BJ (cell line): ENCODE measurements at regions not wholly inside any gene's neighbourhood (a gene's known extent, or its start where the extent isn't known, plus 50 kb on each side); places are given as distances from the start of the nearest gene placed in this dataset.

Source experiments
- CTCF ChIA-PET: fragments of 350-600 bp; formaldehyde crosslinking; extraction: SDS; loops from one replicate; lab custom pipeline; 2021; ENCODE audit warnings: antibody characterized with exemption, inconsistent platforms; lab: Yijun Ruan, JAX
- POLR2A ChIA-PET: fragments of 300-600 bp; sonication (Branson Sonifier 250); formaldehyde crosslinking; extraction: SDS; loops from one replicate; lab custom pipeline; 2021; ENCODE audit warnings: antibody characterized with exemption; lab: Charles Lee
- DNase-seq: peaks from one replicate; pipeline ENCODE4 v3.0.0-alpha.2; 2011; ENCODE audit warnings: low read depth
- H3K27me3 ChIP-seq: 2 replicates; pipeline ENCODE4 v1.6.0; 2011; ENCODE audit warnings: low read length; ENCODE audit not compliant: control insufficient read depth, insufficient read depth
- H3K36me3 ChIP-seq: 2 replicates; pipeline ENCODE4 v1.5.1; 2011; ENCODE audit warnings: low read length; ENCODE audit not compliant: control insufficient read depth, insufficient read depth
- H3K4me3 ChIP-seq: 2 replicates; pipeline ENCODE4 v1.5.1; 2011; ENCODE audit warnings: low read depth, mild to moderate bottlenecking, control low read depth, low read length
- CTCF ChIP-seq: IDR thresholded peaks from 2 replicates; pipeline ENCODE4 v1.5.1; 2011; ENCODE audit warnings: low read depth, mild to moderate bottlenecking, control low read depth, inconsistent platforms, low read length, moderate library complexity; ENCODE audit not compliant: insufficient read depth

- POLR2A ChIA-PET = no interaction called here
- CTCF ChIA-PET = no interaction called here
- Histone ChIP-seq H3K4me3 (no peak overlapping the region), H3K36me3 (no peaks in the 10 kb centered on the region), H3K27me3 (0 out of 2 replicates have a peak, but pooled peaks cover 3% of the 10 kb centered on the region)
- no peak for TF ChIP-seq CTCF
- DNase-seq = no peak
Observed at GRCh38 chr6:137995371-137995770, 111.8 kb downstream of the PERP start.

- ChIA-PET CTCF (interaction anchor here (0.7 kb wide), 1 partner anchor 8 kb away, joined by 3 read pairs; no protein-coding TSS in a partner anchor), POLR2A (no interaction called here)
- TF ChIP-seq CTCF = no peak
- no peak overlapping the region for H3K4me3 ChIP-seq
- H3K36me3 ChIP-seq = no peaks in the 10 kb centered on the region
- 0 out of 2 replicates have a peak, but pooled peaks cover 3% of the 10 kb centered on the region for H3K27me3 ChIP-seq
- DNase-seq = no peak
Observed at GRCh38 chr6:137998461-137999019, 108.7 kb downstream of the PERP start.

GRCh38 chr6:137999815-138000214, 107.4 kb downstream of the PERP start:
- no peak for DNase-seq
- H3K36me3 ChIP-seq = no peaks in the 10 kb centered on the region
- H3K27me3 ChIP-seq = 0 out of 2 replicates have a peak, but pooled peaks cover 3% of the 10 kb centered on the region
- H3K4me3 ChIP-seq = no peak overlapping the region
- ChIA-PET POLR2A (no interaction called here), CTCF (interaction anchor here (1.1 to 2.5 kb wide), 3 partner anchors 103 to 117 kb away, joined by 3 to 19 read pairs (median 4); no protein-coding TSS in a partner anchor)
- TF ChIP-seq CTCF = no peak

- Histone ChIP-seq H3K4me3 (no peak overlapping the region), H3K36me3 (no peaks in the 10 kb centered on the region), H3K27me3 (0 out of 2 replicates have a peak, but pooled peaks cover 1% of the 10 kb centered on the region)
- ChIA-PET POLR2A (no interaction called here), CTCF (interaction anchor here (0.8 to 5.5 kb wide), 15 partner anchors 31 to 339 kb away, joined by 3 to 83 read pairs (median 4); no protein-coding TSS in a partner anchor)
- no peak for DNase-seq
- TF ChIP-seq CTCF = no peak
Observed at GRCh38 chr6:138000941-138001340, 106.3 kb downstream of the PERP start.

GRCh38 chr6:138001750-138002349, 105.4 kb downstream of the PERP start:
- H3K36me3 ChIP-seq = no peaks in the 10 kb centered on the region
- H3K27me3 ChIP-seq = 0 out of 2 replicates have a peak, but pooled peaks cover 1% of the 10 kb centered on the region
- POLR2A ChIA-PET = no interaction called here
- H3K4me3 ChIP-seq = no peak overlapping the region
- peak; percentile 90 for TF ChIP-seq CTCF
- DNase-seq = no peak
- CTCF ChIA-PET = interaction anchor here (0.7 to 5.5 kb wide), 12 partner anchors 11 to 731 kb away, joined by 3 to 83 read pairs (median 3); no protein-coding TSS in a partner anchor
